Sigmoid colon (tissue), 6 donors: ENCODE measurements at regions not wholly inside any gene's neighbourhood (a gene's known extent, or its start where the extent isn't known, plus 50 kb on each side); places are given as distances from the start of the nearest gene placed in this dataset.

Source experiments
- DNase-seq: peaks from one replicate; pipeline ENCODE4 v3.0.0-alpha.2; 2019
- H3K27ac ChIP-seq, 4 donors: fragments of 200-600 bp; sonication (generic); one replicate each; pipeline ENCODE4 v1.5.1; 2016 to 2019; ENCODE audit warnings: mild to moderate bottlenecking in 1 of 4
- H3K27me3 ChIP-seq, 3 donors: fragments of 200-600 bp; sonication (generic); one replicate each; pipeline ENCODE4 v1.5.1; 2019; ENCODE audit warnings: mild to moderate bottlenecking in 1 of 3
- H3K36me3 ChIP-seq, 4 donors: fragments of 200-600 bp; sonication (generic); one replicate each; pipeline ENCODE4 v1.5.1; 2016 to 2019
- H3K4me1 ChIP-seq, 4 donors: fragments of 200-600 bp; sonication (generic); one replicate each; pipeline ENCODE4 v1.5.1; 2017 to 2019
- H3K4me3 ChIP-seq, 4 donors: fragments of 200-600 bp; sonication (generic); one replicate each; pipeline ENCODE4 v1.5.1; 2017 to 2019; ENCODE audit warnings: mild to moderate bottlenecking in 2 of 4, moderate library complexity in 1 of 4
- H3K9me3 ChIP-seq, 4 donors: fragments of 200-600 bp in 3 of 4; sonication (generic) in 3 of 4; one replicate each; pipeline versions ENCODE4 v1.5.1 to v1.6.1; 2013 to 2019
- CTCF ChIP-seq, 4 experiments: fragments of 450-650 bp in 3 of 4; fragments of 200-600 bp in 1 of 4; IDR thresholded peaks; one replicate each; pipeline ENCODE4 v1.5.1; 2016 to 2019; ENCODE audit warnings: antibody characterized with exemption in 4 of 4, mild to moderate bottlenecking in 3 of 4, moderate library complexity in 2 of 4
- EP300 ChIP-seq, 4 donors: sonication (generic); formaldehyde crosslinking; IDR thresholded peaks; one replicate each; pipeline ENCODE4 v1.6.1; 2017; ENCODE audit warnings: antibody characterized with exemption in 4 of 4
- POLR2A ChIP-seq, 2 donors: fragments of 450-650 bp; IDR thresholded peaks; one replicate each; pipeline ENCODE4 v1.6.1; 2016; ENCODE audit warnings: antibody characterized with exemption in 2 of 2, mild to moderate bottlenecking in 2 of 2, moderate library complexity in 2 of 2
- POLR2AphosphoS5 ChIP-seq, 4 donors: sonication (generic); formaldehyde crosslinking; IDR thresholded peaks; one replicate each; pipeline ENCODE4 v1.6.1; 2017; ENCODE audit warnings: antibody characterized with exemption in 4 of 4
- whole genome bisulfite sequencing, 2 donors: extraction: QIAGEN DNeasy Blood & Tissue Kit; methylation state at CpG; one replicate each; pipeline ENCODE4 v1.1.7; 2013; 5-methylcytosine and 5-hydroxymethylcytosine counted together
- intact Hi-C: fragments of 100-400 bp; cut with DNase I; formaldehyde crosslinking; loops from one replicate; pipeline ENCODE4 v1.15.1; 2023
- donor health status: healthy with polysubstance abuse.
- donor health status: healthy.

GRCh38 chr9:90103771-90104170 is 499.0 kb downstream of the GADD45G start:
- Histone ChIP-seq H3K27ac (no peak overlapping the region), H3K4me3 (no peak overlapping the region), H3K4me1 (peaks cover 0 to 31% (median 19%) of the 10 kb centered on the region in 4 donors), H3K9me3 (no peaks in the 10 kb centered on the region), H3K27me3 (no peaks in the 10 kb centered on the region), H3K36me3 (no peaks in the 10 kb centered on the region)
- no peak for TF ChIP-seq POLR2A (IDR thresholded peaks at IDR 0.05)
- no peak for TF ChIP-seq EP300 (IDR thresholded peaks at IDR 0.05)
- TF ChIP-seq CTCF (IDR thresholded peaks at IDR 0.05) = no peak
- TF ChIP-seq POLR2AphosphoS5 (IDR thresholded peaks at IDR 0.05) = no peak
- intact Hi-C loops = loop anchor here (5.0 to 10.0 kb wide), 2 partner anchors 101 to 209 kb away; no protein-coding TSS in a partner anchor
- DNase-seq = no peak

GRCh38 chr9:90105773-90106172 is 501.0 kb downstream of the GADD45G start:
- H3K9me3 ChIP-seq = no peaks in the 10 kb centered on the region
- H3K27me3 ChIP-seq = no peaks in the 10 kb centered on the region
- no peak for DNase-seq
- intact Hi-C loops = loop anchor here (10.0 kb wide), 1 partner anchor 211 kb away; no protein-coding TSS in a partner anchor
- H3K4me1 ChIP-seq = peaks cover 0 to 31% (median 19%) of the 10 kb centered on the region in 4 donors
- no peak overlapping the region for H3K4me3 ChIP-seq
- H3K36me3 ChIP-seq = no peaks in the 10 kb centered on the region
- TF ChIP-seq POLR2A (IDR thresholded peaks at IDR 0.05) = no peak
- TF ChIP-seq POLR2AphosphoS5 (IDR thresholded peaks at IDR 0.05) = no peak
- no peak for TF ChIP-seq CTCF (IDR thresholded peaks at IDR 0.05)
- TF ChIP-seq EP300 (IDR thresholded peaks at IDR 0.05) = no peak
- H3K27ac ChIP-seq = peak overlapping the region in 1 of 4 donors; percentile 11
- WGBS, 2 donors = 13 to 48% methylated on average over 1 of the region's 1 CpG

GRCh38 chr9:90107040-90107725 is 502.4 kb downstream of the GADD45G start:
- no peak overlapping the region for H3K4me3 ChIP-seq
- H3K36me3 ChIP-seq = no peaks in the 10 kb centered on the region
- intact Hi-C loops = loop anchor here (10.0 kb wide), 1 partner anchor 212 kb away; no protein-coding TSS in a partner anchor
- H3K27ac ChIP-seq = peak overlapping the region; percentile 34 to 65 (median 52)
- no peak for TF ChIP-seq EP300 (IDR thresholded peaks at IDR 0.05)
- TF ChIP-seq POLR2AphosphoS5 (IDR thresholded peaks at IDR 0.05) = peak in 3 of 4 donors; percentile 63 to 84 (median 63)
- DNase-seq = peak; percentile 83
- no peaks in the 10 kb centered on the region for H3K27me3 ChIP-seq
- WGBS, 2 donors = 31 to 53% methylated on average over 4 of the region's 4 CpGs
- H3K4me1 ChIP-seq = peaks cover 0 to 26% (median 21%) of the 10 kb centered on the region in 4 donors
- no peaks in the 10 kb centered on the region for H3K9me3 ChIP-seq

- peaks cover 0 to 24% (median 21%) of the 10 kb centered on the region in 4 donors for H3K4me1 ChIP-seq
- 58 to 64% methylated on average over 7 of the region's 7 CpGs for WGBS, 2 donors
Measured at GRCh38 chr9:90107726-90108655, 503.2 kb downstream of the GADD45G start.

GRCh38 chr9:90112788-90113187 is 508.0 kb downstream of the GADD45G start:
- Histone ChIP-seq H3K27ac (no peak overlapping the region), H3K9me3 (no peaks in the 10 kb centered on the region), H3K27me3 (no peaks in the 10 kb centered on the region), H3K4me1 (peaks cover 0 to 9% (median 5%) of the 10 kb centered on the region in 4 donors), H3K36me3 (no peaks in the 10 kb centered on the region), H3K4me3 (no peak overlapping the region)
- WGBS, 2 donors = 71 to 74% methylated on average over 4 of the region's 4 CpGs
- no peak for DNase-seq
- intact Hi-C loops = no loop called here
- TF ChIP-seq POLR2A (IDR thresholded peaks at IDR 0.05) = no peak
- no peak for TF ChIP-seq POLR2AphosphoS5 (IDR thresholded peaks at IDR 0.05)
- no peak for TF ChIP-seq EP300 (IDR thresholded peaks at IDR 0.05)
- no peak for TF ChIP-seq CTCF (IDR thresholded peaks at IDR 0.05)

More at GRCh38 chr9:90107726-90108655, 503.2 kb downstream of the GADD45G start:
- Histone ChIP-seq H3K27me3 (no peaks in the 10 kb centered on the region), H3K27ac (peak overlapping the region; percentile 41 to 65 (median 52)), H3K9me3 (no peaks in the 10 kb centered on the region), H3K4me3 (no peak overlapping the region), H3K36me3 (no peaks in the 10 kb centered on the region)
- no peak for TF ChIP-seq EP300 (IDR thresholded peaks at IDR 0.05)
- no peak for TF ChIP-seq POLR2A (IDR thresholded peaks at IDR 0.05)
- DNase-seq = no peak
- intact Hi-C loops = loop anchor here (10.0 kb wide), 1 partner anchor 213 kb away; no protein-coding TSS in a partner anchor
